PFSK-1 (cell line): ENCODE measurements at regions not wholly inside any gene's neighbourhood (a gene's known extent, or its start where the extent isn't known, plus 50 kb on each side); places are given as distances from the start of the nearest gene placed in this dataset.

Experiments
- FOXP2 ChIP-seq: optimal IDR thresholded peaks from 2 replicates; pipeline ENCODE3; 2011; ENCODE audit warnings: borderline replicate concordance, control low read depth, inconsistent platforms; ENCODE audit not compliant: insufficient read depth; ENCODE audit errors: extremely low read length, extremely low read depth
- POLR2AphosphoS5 ChIP-seq: IDR thresholded peaks from 2 replicates; pipeline ENCODE4 v1.6.1; 2012; ENCODE audit warnings: low read depth, mild to moderate bottlenecking, control low read depth, low read length, moderate library complexity
- REST ChIP-seq, 2 experiments: IDR thresholded peaks; 2 replicates each; pipeline versions ENCODE4 v1.6.1 to v1.8.0; 2011 to 2012; ENCODE audit warnings: low read depth in 2 of 2, low read length in 2 of 2, control low read depth in 1 of 2, inconsistent platforms in 1 of 2, mild to moderate bottlenecking in 1 of 2, moderate library complexity in 1 of 2; ENCODE audit not compliant: insufficient read depth in 1 of 2
- SIN3A ChIP-seq: IDR thresholded peaks from 2 replicates; pipeline ENCODE4 v1.6.1; 2012; ENCODE audit warnings: mild to moderate bottlenecking, low read length, moderate library complexity, borderline replicate concordance; ENCODE audit not compliant: insufficient read depth
- TAF1 ChIP-seq: IDR thresholded peaks from 2 replicates; pipeline ENCODE4 v1.6.1; 2012; ENCODE audit warnings: low read length, control low read depth, borderline replicate concordance; ENCODE audit not compliant: insufficient read depth

- TF ChIP-seq SIN3A (no peak), FOXP2 (no peak), POLR2AphosphoS5 (no peak), REST (IDR thresholded peaks at IDR 0.05; ENCODE audit: insufficient read depth in 1 of 2, low read depth in 2 of 2, low read length in 2 of 2) (no peak), TAF1 (no peak)
Observed at GRCh38 chr1:95916616-95917015, 682.6 kb downstream of the RWDD3 start.

- TF ChIP-seq FOXP2, result no peak
- TF ChIP-seq TAF1, result no peak
- TF ChIP-seq POLR2AphosphoS5, result no peak
- no peak for TF ChIP-seq SIN3A
- no peak for TF ChIP-seq REST (IDR thresholded peaks at IDR 0.05; ENCODE audit: insufficient read depth in 1 of 2, low read depth in 2 of 2, low read length in 2 of 2)
Observed at GRCh38 chr1:95924684-95925083, 690.7 kb downstream of the RWDD3 start.

GRCh38 chr1:95926331-95926730 lies 692.3 kb downstream of the RWDD3 start:
- no peak for TF ChIP-seq FOXP2
- TF ChIP-seq SIN3A, result no peak
- TF ChIP-seq REST (IDR thresholded peaks at IDR 0.05; ENCODE audit: insufficient read depth in 1 of 2, low read depth in 2 of 2, low read length in 2 of 2), result no peak
- no peak for TF ChIP-seq TAF1
- no peak for TF ChIP-seq POLR2AphosphoS5

- TF ChIP-seq REST (IDR thresholded peaks at IDR 0.05; ENCODE audit: insufficient read depth in 1 of 2, low read depth in 2 of 2, low read length in 2 of 2) (no peak), POLR2AphosphoS5 (no peak), SIN3A (no peak), TAF1 (no peak), FOXP2 (no peak)
Observed at GRCh38 chr1:95927061-95927460, 693.1 kb downstream of the RWDD3 start.

- TF ChIP-seq POLR2AphosphoS5, result no peak
- TF ChIP-seq FOXP2, result no peak
- TF ChIP-seq REST (IDR thresholded peaks at IDR 0.05; ENCODE audit: insufficient read depth in 1 of 2, low read depth in 2 of 2, low read length in 2 of 2), result no peak
- TF ChIP-seq TAF1, result no peak
- TF ChIP-seq SIN3A, result no peak
Observed at GRCh38 chr1:95935719-95936118, 701.7 kb downstream of the RWDD3 start.
